H9 (cell line): ENCODE measurements at regions not wholly inside any gene's neighbourhood (a gene's known extent, or its start where the extent isn't known, plus 50 kb on each side); places are given as distances from the start of the nearest gene placed in this dataset.

Experiments used
- DNase-seq: peaks from one replicate; pipeline ENCODE4 v3.0.0-alpha.2; 2017
- H2AFZ ChIP-seq: one replicate; pipeline ENCODE4 v1.6.1; 2013; ENCODE audit warnings: mild to moderate bottlenecking, low read length, control low read depth, moderate library complexity
- H2AK5ac ChIP-seq: 2 replicates; pipeline ENCODE4 v1.6.1; 2013; ENCODE audit warnings: low read length, control low read depth, mixed read lengths; ENCODE audit not compliant: insufficient read length
- H2BK120ac ChIP-seq: one replicate; pipeline ENCODE4 v1.6.1; 2013; ENCODE audit warnings: low read depth, mild to moderate bottlenecking, low read length, control low read depth, inconsistent platforms; ENCODE audit not compliant: poor library complexity, severe bottlenecking
- H2BK12ac ChIP-seq: 2 replicates; pipeline ENCODE4 v1.6.1; 2013; ENCODE audit warnings: low read length, control low read depth, mixed read lengths, low read depth; ENCODE audit not compliant: insufficient read length
- H2BK15ac ChIP-seq: 2 replicates; pipeline ENCODE4 v1.6.1; 2013; ENCODE audit warnings: low read depth, low read length, control low read depth
- H2BK20ac ChIP-seq: one replicate; pipeline ENCODE4 v1.6.1; 2013; ENCODE audit warnings: low read depth, mild to moderate bottlenecking, low read length, control low read depth, inconsistent platforms; ENCODE audit not compliant: poor library complexity, severe bottlenecking
- H2BK5ac ChIP-seq: 2 replicates; pipeline ENCODE4 v1.6.1; 2013; ENCODE audit warnings: low read length, control low read depth, mixed read lengths; ENCODE audit not compliant: insufficient read length
- H3K14ac ChIP-seq: 2 replicates; pipeline ENCODE4 v1.6.1; 2013; ENCODE audit warnings: low read length, control low read depth; ENCODE audit not compliant: insufficient read depth
- H3K18ac ChIP-seq: 2 replicates; pipeline ENCODE4 v1.6.1; 2013; ENCODE audit warnings: low read depth, mild to moderate bottlenecking, mixed read lengths, low read length, control low read depth; ENCODE audit not compliant: insufficient read length
- H3K23ac ChIP-seq: 2 replicates; pipeline ENCODE4 v1.6.1; 2013; ENCODE audit warnings: low read length, control low read depth, mixed read lengths, low read depth; ENCODE audit not compliant: insufficient read length
- H3K23me2 ChIP-seq: 2 replicates; pipeline ENCODE4 v1.6.1; 2013; ENCODE audit warnings: low read depth, mild to moderate bottlenecking, mixed read lengths, low read length, control low read depth; ENCODE audit not compliant: insufficient read length, poor library complexity, severe bottlenecking
- H3K27ac ChIP-seq: 2 replicates; pipeline ENCODE4 v1.5.1; 2013; ENCODE audit warnings: low read length, control low read depth, mixed read lengths, low read depth; ENCODE audit not compliant: insufficient read length
- H3K27me3 ChIP-seq: 2 replicates; pipeline ENCODE4 v1.6.1; 2013; ENCODE audit warnings: low read length, control low read depth, inconsistent platforms; ENCODE audit not compliant: insufficient read depth
- H3K4ac ChIP-seq: 2 replicates; pipeline ENCODE4 v1.6.1; 2013; ENCODE audit warnings: low read depth, mild to moderate bottlenecking, control low read depth, inconsistent platforms, low read length, moderate library complexity
- H3K4me1 ChIP-seq: 2 replicates; pipeline ENCODE4 v1.6.1; 2013; ENCODE audit warnings: low read length, control low read depth, inconsistent platforms; ENCODE audit not compliant: insufficient read depth
- H3K4me2 ChIP-seq: 2 replicates; pipeline ENCODE4 v1.6.1; 2013; ENCODE audit warnings: low read length, control low read depth, mixed read lengths; ENCODE audit not compliant: insufficient read length, insufficient read depth
- H3K56ac ChIP-seq: 2 replicates; pipeline ENCODE4 v1.6.1; 2013; ENCODE audit warnings: low read depth, mild to moderate bottlenecking, mixed read lengths, low read length, control low read depth; ENCODE audit not compliant: insufficient read length
- H3K79me1 ChIP-seq: 2 replicates; pipeline ENCODE4 v1.6.1; 2013; ENCODE audit warnings: low read depth, mild to moderate bottlenecking, moderate library complexity, low read length, control low read depth, inconsistent platforms; ENCODE audit not compliant: insufficient read depth, poor library complexity, severe bottlenecking
- H3K79me2 ChIP-seq: 2 replicates; pipeline ENCODE4 v1.6.1; 2013; ENCODE audit warnings: low read length, control low read depth, inconsistent platforms; ENCODE audit not compliant: insufficient read depth
- H3K9ac ChIP-seq: 2 replicates; pipeline ENCODE4 v1.6.1; 2013; ENCODE audit warnings: low read length, control low read depth, mixed read lengths; ENCODE audit not compliant: insufficient read length; ENCODE audit errors: extremely low read depth
- H3K9me3 ChIP-seq: one replicate; pipeline ENCODE4 v1.6.1; 2013; ENCODE audit warnings: low read depth, low read length, inconsistent platforms; ENCODE audit not compliant: control insufficient read depth
- H3T11ph ChIP-seq: one replicate; pipeline ENCODE4 v1.6.1; 2013; ENCODE audit warnings: mild to moderate bottlenecking, low read length, control low read depth, inconsistent platforms
- H4K20me1 ChIP-seq: one replicate; pipeline ENCODE4 v1.6.1; 2013; ENCODE audit not compliant: control insufficient read depth, insufficient read length, insufficient read depth
- H4K5ac ChIP-seq: 2 replicates; pipeline ENCODE4 v1.6.1; 2013; ENCODE audit warnings: low read depth, mild to moderate bottlenecking, mixed read lengths, low read length, control low read depth; ENCODE audit not compliant: insufficient read length
- H4K8ac ChIP-seq: replicated peaks from 2 replicates; pipeline ENCODE4 v1.6.1; 2013; ENCODE audit warnings: low read length, control low read depth, mixed read lengths, low read depth; ENCODE audit not compliant: insufficient read length
- H4K91ac ChIP-seq: 2 replicates; pipeline ENCODE4 v1.6.1; 2013; ENCODE audit warnings: low read depth, mild to moderate bottlenecking, moderate library complexity, mixed read lengths, low read length, control low read depth; ENCODE audit not compliant: insufficient read length
- H3K27ac Mint-ChIP-seq, 3 experiments: 2 replicates in 2 of 3; 3 replicates in 1 of 3; pipeline ENCODE4 v1.8.0; 2020 to 2021; ENCODE audit warnings: mixed read lengths in 3 of 3, mild to moderate bottlenecking in 1 of 3, moderate library complexity in 1 of 3
- H3K27me3 Mint-ChIP-seq: 2 replicates; pipeline ENCODE4 v1.8.0; 2021; ENCODE audit warnings: low read depth, mild to moderate bottlenecking, moderate library complexity, mixed read lengths
- H3K36me3 Mint-ChIP-seq, 3 experiments: 2 replicates in 2 of 3; 3 replicates in 1 of 3; pipeline ENCODE4 v1.8.0; 2020 to 2021; ENCODE audit warnings: low read depth in 3 of 3, mixed read lengths in 3 of 3; ENCODE audit not compliant: insufficient read depth in 1 of 3
- H3K4me1 Mint-ChIP-seq, 2 experiments: 2 replicates each; pipeline ENCODE4 v1.8.0; 2020; ENCODE audit warnings: mixed read lengths in 2 of 2
- H3K4me3 Mint-ChIP-seq, 2 experiments: 2 replicates in 1 of 2; 3 replicates in 1 of 2; pipeline ENCODE4 v1.8.0; 2020 to 2021; ENCODE audit warnings: mild to moderate bottlenecking in 2 of 2, mixed read lengths in 2 of 2, moderate library complexity in 1 of 2
- H3K9me3 Mint-ChIP-seq, 2 experiments: 2 replicates in 1 of 2; 3 replicates in 1 of 2; pipeline ENCODE4 v1.8.0; 2020; ENCODE audit warnings: mild to moderate bottlenecking in 2 of 2, mixed read lengths in 2 of 2, moderate library complexity in 1 of 2
- CTCF ChIP-seq: fragments of 200-600 bp; sonication (generic); conservative IDR thresholded peaks from 3 replicates; pipeline ENCODE4 v1.8.0; 2021; ENCODE audit warnings: antibody characterized with exemption, mild to moderate bottlenecking
- WGBS: extraction: QIAGEN DNeasy Blood & Tissue Kit; methylation state at CpG from one replicate; pipeline ENCODE4 v1.1.7; 2013; ENCODE audit warnings: missing lambda C conversion rate, low lambda C conversion rate, mixed read lengths; ENCODE audit not compliant: insufficient read length; ENCODE audit errors: extremely low coverage; 5-methylcytosine and 5-hydroxymethylcytosine counted together

DNA sequence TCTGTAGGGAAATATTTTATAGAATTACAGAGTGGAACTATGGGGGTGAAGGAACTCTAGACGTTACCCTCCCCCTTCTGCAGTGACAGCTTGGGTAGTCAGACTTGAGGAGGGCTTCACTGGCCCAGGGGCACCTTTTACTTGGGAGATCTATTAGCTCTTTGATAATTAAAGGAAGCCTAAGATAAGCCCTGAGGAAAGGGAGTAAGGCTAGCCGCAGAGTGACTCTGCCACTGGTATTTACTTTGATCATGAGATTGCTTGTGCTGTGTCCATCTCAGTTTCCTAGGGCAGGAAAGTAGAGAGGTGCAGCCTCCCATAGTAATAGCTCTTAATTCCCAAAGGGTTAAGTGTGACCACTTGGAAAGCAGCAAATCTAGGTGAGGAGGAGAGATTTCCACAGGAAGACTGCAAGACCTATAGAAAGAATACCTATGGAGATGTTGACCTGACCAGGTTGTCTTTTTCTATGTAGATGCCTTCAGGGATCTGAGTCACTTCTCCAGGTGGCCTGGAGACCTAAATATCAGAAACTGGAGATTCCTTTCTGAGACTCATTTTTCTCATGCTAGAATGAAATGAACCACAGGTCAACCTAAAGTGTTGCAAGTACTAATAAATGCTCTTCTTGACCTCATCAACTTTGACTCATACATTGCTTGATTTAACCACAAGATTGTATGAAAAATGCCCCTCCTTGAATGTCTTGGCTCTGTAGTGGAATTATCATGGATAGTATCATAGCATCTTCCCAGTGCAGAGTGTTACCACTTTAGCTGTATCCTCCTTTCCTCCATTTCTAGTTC lies 447.3 kb upstream of the GHITM start:
- Histone ChIP-seq H2BK15ac (no peak overlapping the region), H3K18ac (no peak overlapping the region), H3K27me3 (no peaks in the 10 kb centered on the region), H3K9ac (no peak overlapping the region), H3K4me1 (no peaks in the 10 kb centered on the region), H3K23ac (no peak overlapping the region), H4K8ac (no peak overlapping the region), H2AK5ac (no peak overlapping the region), H4K5ac (no peak overlapping the region), H3K4ac (no peak overlapping the region), H2AFZ (no peak overlapping the region), H3K23me2 (no peaks in the 10 kb centered on the region), H2BK12ac (no peak overlapping the region), H3K9me3 (no peaks in the 10 kb centered on the region), H3T11ph (no peak overlapping the region), H2BK120ac (no peak overlapping the region), H3K79me2 (no peaks in the 10 kb centered on the region), H2BK5ac (no peak overlapping the region), H3K27ac (no peak overlapping the region), H4K20me1 (no peaks in the 10 kb centered on the region), H3K79me1 (no peaks in the 10 kb centered on the region), H3K4me2 (no peak overlapping the region), H4K91ac (no peak overlapping the region), H2BK20ac (no peak overlapping the region), H3K14ac (no peak overlapping the region), H3K56ac (no peak overlapping the region)
- Mint-ChIP-seq H3K27me3 (no peaks in the 10 kb centered on the region), H3K9me3 (no peaks in the 10 kb centered on the region), H3K27ac (no peak overlapping the region), H3K4me1 (peaks cover 7 to 9% of the 10 kb centered on the region in 2 experiments), H3K36me3 (no peaks in the 10 kb centered on the region), H3K4me3 (no peak overlapping the region)
- no peak for DNase-seq
- no peak for TF ChIP-seq CTCF
- no CpG with 5 or more reads among the region's 2 CpGs for WGBS
